ENCODE measurements at regions not wholly inside any gene's neighbourhood (a gene's known extent, or its start where the extent isn't known, plus 50 kb on each side); places are given as distances from the start of the nearest gene placed in this dataset.

DNA sequence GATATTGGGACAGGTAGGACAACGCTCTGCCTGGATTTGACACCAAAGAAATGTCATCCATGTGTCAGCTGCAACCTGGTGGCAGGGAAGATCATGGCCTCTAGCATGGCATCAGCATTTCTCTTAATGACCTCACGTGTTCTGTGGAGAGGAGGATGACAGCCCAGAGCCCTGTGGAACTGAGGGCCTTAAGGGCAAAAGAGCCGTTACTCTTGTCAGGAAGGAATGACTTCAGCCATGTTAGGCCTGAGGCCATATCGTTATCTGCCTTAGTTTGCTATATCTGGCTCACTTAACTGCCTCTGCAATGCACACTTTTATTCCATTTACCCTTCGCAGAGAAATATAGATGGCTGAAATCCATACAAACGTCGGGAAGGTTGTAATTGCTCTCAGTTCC, 83.2 kb upstream of the PBX1 start:
- TF ChIP-seq POLR2A (IDR thresholded peaks at IDR 0.05) (no peak), CTCF (IDR thresholded peaks at IDR 0.05) (no peak)
